A673 (cell line): ENCODE measurements at regions not wholly inside any gene's neighbourhood (a gene's known extent, or its start where the extent isn't known, plus 50 kb on each side); places are given as distances from the start of the nearest gene placed in this dataset.

Experiments used
- BruUV-seq: library from RNA; stranded (reverse); fragments of 400-500 nt; replicated peaks from 2 replicates; lab custom pipeline; 2021; lab: Mats Ljungman, UMichigan
- CTCF ChIA-PET: fragments of 300-600 bp; sonication (Branson Sonifier 250); formaldehyde crosslinking; loops from one replicate; lab custom pipeline; 2022; ENCODE audit warnings: antibody characterized with exemption; lab: Charles Lee
- POLR2A ChIA-PET: fragments of 300-600 bp; sonication (Branson Sonifier 250); formaldehyde crosslinking; loops from one replicate; lab custom pipeline; 2022; ENCODE audit warnings: antibody characterized with exemption; ENCODE audit not compliant: low non-redundant PET; lab: Charles Lee
- DNase-seq: peaks from one replicate; pipeline ENCODE4 v3.0.0-alpha.2; 2015; ENCODE audit warnings: low spot score
- H3K27ac ChIP-seq: fragments of 200-600 bp; sonication (generic); 2 replicates; pipeline ENCODE4 v1.5.1; 2016; ENCODE audit warnings: mixed run types, low read depth, mild to moderate bottlenecking, mixed read lengths, antibody characterized with exemption, low read length; ENCODE audit not compliant: poor library complexity, severe bottlenecking
- H3K27me3 ChIP-seq: fragments of 200-600 bp; sonication (generic); replicated peaks from 2 replicates; pipeline ENCODE4 v1.6.1; 2017; ENCODE audit warnings: mixed run types, low read depth, mild to moderate bottlenecking, mixed read lengths, antibody characterized with exemption, low read length; ENCODE audit not compliant: insufficient read depth, poor library complexity
- H3K36me3 ChIP-seq: fragments of 200-600 bp; sonication (generic); 2 replicates; pipeline ENCODE4 v1.6.1; 2016; ENCODE audit warnings: mixed run types, mild to moderate bottlenecking, mixed read lengths, antibody characterized with exemption, low read length; ENCODE audit not compliant: insufficient read depth, poor library complexity, severe bottlenecking
- H3K4me1 ChIP-seq: fragments of 200-600 bp; sonication (generic); 2 replicates; pipeline ENCODE4 v1.6.1; 2017; ENCODE audit warnings: mixed run types, mild to moderate bottlenecking, mixed read lengths, antibody characterized with exemption, low read length; ENCODE audit not compliant: insufficient read depth, poor library complexity, severe bottlenecking
- H3K4me3 ChIP-seq: fragments of 200-600 bp; sonication (generic); 2 replicates; pipeline ENCODE4 v1.5.1; 2016; ENCODE audit warnings: low read depth, mixed run types, mild to moderate bottlenecking, mixed read lengths, low read length; ENCODE audit not compliant: poor library complexity, severe bottlenecking
- H3K9me3 ChIP-seq: fragments of 200-600 bp; sonication (generic); 2 replicates; pipeline ENCODE4 v1.6.1; 2016; ENCODE audit warnings: mixed run types, low read depth, mild to moderate bottlenecking, mixed read lengths, antibody characterized with exemption, low read length; ENCODE audit not compliant: poor library complexity, severe bottlenecking
- EZH2 ChIP-seq: fragments of 200-600 bp; sonication (generic); IDR thresholded peaks from 2 replicates; pipeline ENCODE4 v1.6.1; 2017; ENCODE audit warnings: borderline replicate concordance, low read depth, mild to moderate bottlenecking, mixed read lengths, antibody characterized with exemption, low read length; ENCODE audit not compliant: poor library complexity, severe bottlenecking
- intact Hi-C: fragments of 100-400 bp; cut with micrococcal nuclease; formaldehyde crosslinking; loops from one replicate; pipeline ENCODE4 v1.10.0; 2022; ENCODE audit not compliant: unreplicated experiment
- TF ChIP-seq, protein P1 (sequence below): fragments of 300-800, 200-600 bp; sonication (generic); conservative IDR thresholded peaks from 2 replicates; pipeline ENCODE4 v1.5.1; 2017; ENCODE audit warnings: low read depth, mild to moderate bottlenecking, antibody characterized with exemption, low read length, moderate library complexity, mixed read lengths

DNA sequence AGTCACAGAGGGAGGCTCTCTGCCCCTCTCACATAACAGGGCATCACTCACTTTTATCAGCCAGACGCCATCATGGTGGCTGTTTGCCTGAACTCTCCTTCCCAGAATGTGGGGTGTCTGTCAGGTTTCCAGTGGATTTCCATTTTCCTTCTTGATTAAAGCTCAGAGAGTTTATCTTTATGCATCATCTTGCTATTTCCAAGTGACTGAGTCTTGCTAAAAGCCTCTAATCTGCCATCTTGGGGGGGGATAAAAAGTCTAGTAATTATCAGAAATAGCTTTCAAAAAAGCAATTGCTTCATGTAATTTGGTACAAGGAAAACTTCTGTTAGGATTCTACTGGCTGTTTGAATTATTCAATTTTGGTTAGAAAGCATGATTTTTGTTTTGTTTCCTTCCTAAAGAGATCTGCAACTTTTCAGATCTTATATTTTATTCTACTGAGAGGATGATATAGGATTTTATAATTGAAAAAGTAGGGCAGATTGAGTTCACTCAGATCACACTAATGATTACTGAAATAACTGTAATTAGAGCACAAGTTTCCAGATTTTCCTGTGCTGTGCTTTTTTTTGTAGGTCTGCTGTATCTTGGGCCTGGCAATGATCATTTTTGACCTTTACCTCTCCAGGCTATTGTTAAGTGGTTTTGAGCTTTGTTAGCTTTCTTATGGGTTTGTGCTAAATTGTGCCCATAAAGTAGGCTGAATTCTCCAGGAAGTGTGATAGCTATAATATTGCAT, 661.5 kb downstream of the TLE4 start:
- Histone ChIP-seq H3K27me3 (no peaks in the 10 kb centered on the region), H3K36me3 (no peaks in the 10 kb centered on the region), H3K27ac (no peak overlapping the region), H3K9me3 (no peaks in the 10 kb centered on the region), H3K4me1 (no peaks in the 10 kb centered on the region), H3K4me3 (no peak overlapping the region)
- DNase-seq = no peak
- no TSS peak for BruUV-seq
- CTCF ChIA-PET = no interaction called here
- POLR2A ChIA-PET = no interaction called here
- intact Hi-C loops = no loop called here
- TF ChIP-seq, protein P1, sequence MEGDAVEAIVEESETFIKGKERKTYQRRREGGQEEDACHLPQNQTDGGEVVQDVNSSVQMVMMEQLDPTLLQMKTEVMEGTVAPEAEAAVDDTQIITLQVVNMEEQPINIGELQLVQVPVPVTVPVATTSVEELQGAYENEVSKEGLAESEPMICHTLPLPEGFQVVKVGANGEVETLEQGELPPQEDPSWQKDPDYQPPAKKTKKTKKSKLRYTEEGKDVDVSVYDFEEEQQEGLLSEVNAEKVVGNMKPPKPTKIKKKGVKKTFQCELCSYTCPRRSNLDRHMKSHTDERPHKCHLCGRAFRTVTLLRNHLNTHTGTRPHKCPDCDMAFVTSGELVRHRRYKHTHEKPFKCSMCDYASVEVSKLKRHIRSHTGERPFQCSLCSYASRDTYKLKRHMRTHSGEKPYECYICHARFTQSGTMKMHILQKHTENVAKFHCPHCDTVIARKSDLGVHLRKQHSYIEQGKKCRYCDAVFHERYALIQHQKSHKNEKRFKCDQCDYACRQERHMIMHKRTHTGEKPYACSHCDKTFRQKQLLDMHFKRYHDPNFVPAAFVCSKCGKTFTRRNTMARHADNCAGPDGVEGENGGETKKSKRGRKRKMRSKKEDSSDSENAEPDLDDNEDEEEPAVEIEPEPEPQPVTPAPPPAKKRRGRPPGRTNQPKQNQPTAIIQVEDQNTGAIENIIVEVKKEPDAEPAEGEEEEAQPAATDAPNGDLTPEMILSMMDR = no peak
- TF ChIP-seq EZH2 = no peak

DNA sequence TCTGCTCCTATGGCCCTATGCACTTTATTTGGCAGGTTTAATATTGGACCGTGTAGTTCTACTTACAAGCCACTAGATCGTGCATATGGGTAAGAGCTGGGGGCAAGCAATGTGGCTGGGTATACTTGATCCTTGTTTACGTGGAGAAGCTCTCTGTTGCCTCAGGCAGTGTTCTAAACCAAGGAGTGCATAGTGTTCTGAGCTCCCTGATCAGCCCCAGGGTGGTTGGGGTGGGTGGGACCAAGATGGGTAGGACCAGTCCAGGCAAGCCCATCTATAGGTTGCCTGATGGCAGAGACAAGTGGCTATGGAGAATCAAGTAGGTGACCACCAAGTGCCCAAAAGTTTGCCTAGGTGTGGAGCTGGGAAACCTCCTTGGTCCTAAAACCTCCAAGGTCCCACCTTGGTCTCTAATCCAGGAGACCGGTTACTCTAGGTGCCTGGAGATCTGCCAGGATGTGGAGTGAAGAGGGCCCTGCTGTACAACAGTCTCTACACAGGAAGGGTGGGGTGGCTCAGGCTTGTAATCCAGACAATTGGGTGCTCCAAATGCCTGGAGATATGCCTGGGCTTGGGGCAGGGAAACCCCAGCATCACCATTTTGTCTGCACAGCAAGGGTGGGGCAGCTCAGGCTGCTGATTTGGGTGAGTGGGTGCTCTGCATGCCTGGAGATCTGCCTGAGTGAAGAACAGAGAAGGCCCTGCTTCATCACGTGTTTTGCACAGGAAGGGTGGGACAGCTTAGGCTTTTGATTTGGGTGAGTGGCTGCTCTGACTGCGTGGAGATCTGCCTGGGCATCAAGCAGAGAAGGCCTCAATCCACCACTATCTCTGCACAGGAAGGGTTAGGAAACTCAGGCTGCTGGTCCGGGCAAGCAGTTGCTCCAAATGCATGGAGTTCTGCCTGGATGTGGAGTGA, 659.8 kb downstream of the TLE4 start:
- no TSS peak for BruUV-seq
- Histone ChIP-seq H3K36me3 (no peaks in the 10 kb centered on the region), H3K4me3 (no peak overlapping the region), H3K27ac (no peak overlapping the region), H3K9me3 (no peaks in the 10 kb centered on the region), H3K4me1 (no peaks in the 10 kb centered on the region), H3K27me3 (no peaks in the 10 kb centered on the region)
- ChIA-PET POLR2A (no interaction called here), CTCF (interaction anchor here (0.6 kb wide), 1 partner anchor 129 kb away, joined by 3 read pairs; no protein-coding TSS in a partner anchor)
- intact Hi-C loops = no loop called here
- no peak for TF ChIP-seq EZH2
- TF ChIP-seq, protein P1 = no peak
- DNase-seq = no peak

DNA sequence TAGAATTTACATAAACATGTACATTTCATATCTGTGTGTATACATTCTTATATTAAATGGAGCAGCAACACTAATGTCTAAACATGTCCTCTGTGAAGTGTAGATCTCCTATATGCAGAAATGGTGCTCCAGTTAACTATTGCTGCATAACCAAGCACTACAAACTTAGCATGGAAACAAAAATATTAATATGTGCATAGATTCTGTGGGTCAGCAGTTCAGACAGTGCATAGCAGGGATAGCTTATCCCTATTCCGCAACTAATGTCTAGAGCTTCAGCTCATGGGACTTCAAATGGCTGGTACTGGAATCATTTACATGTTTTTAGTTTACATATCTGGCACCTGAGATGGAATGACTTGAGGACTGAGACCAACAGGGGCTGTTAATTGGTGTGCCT, 652.1 kb downstream of the TLE4 start:
- no peaks in the 10 kb centered on the region for H3K4me1 ChIP-seq
- intact Hi-C loops = no loop called here

More for the DNA sequence above, 652.1 kb downstream of the TLE4 start:
- ChIA-PET POLR2A (no interaction called here), CTCF (no interaction called here)
- no peak for TF ChIP-seq EZH2
- TF ChIP-seq, protein P1 = no peak
- DNase-seq = no peak
- Histone ChIP-seq H3K4me3 (no peak overlapping the region), H3K27ac (no peak overlapping the region), H3K27me3 (no peaks in the 10 kb centered on the region), H3K9me3 (peaks cover 5% of the 10 kb centered on the region), H3K36me3 (no peaks in the 10 kb centered on the region)
- no TSS peak for BruUV-seq
